Parathyroid adenoma (tissue), 2 donors: ENCODE measurements at regions not wholly inside any gene's neighbourhood (a gene's known extent, or its start where the extent isn't known, plus 50 kb on each side); places are given as distances from the start of the nearest gene placed in this dataset.

ENCODE experiments used
- H2AFZ ChIP-seq: fragments of 300-600 bp; sonication (generic); one replicate; pipeline ENCODE4 v1.7.0; 2017; ENCODE audit warnings: antibody characterized with exemption, mild to moderate bottlenecking
- H3K27ac ChIP-seq: fragments of 300-600 bp; sonication (generic); one replicate; pipeline ENCODE4 v1.7.0; 2017
- H3K27me3 ChIP-seq: fragments of 300-600 bp; sonication (generic); one replicate; pipeline ENCODE4 v1.7.0; 2017; ENCODE audit warnings: low read length; ENCODE audit not compliant: control insufficient read depth, insufficient read depth
- H3K36me3 ChIP-seq: fragments of 300-600 bp; sonication (generic); one replicate; pipeline ENCODE4 v1.7.0; 2017; ENCODE audit warnings: low read length; ENCODE audit not compliant: control insufficient read depth, insufficient read depth
- H3K4me1 ChIP-seq: fragments of 300-600 bp; sonication (generic); one replicate; pipeline ENCODE4 v1.7.0; 2017; ENCODE audit warnings: control low read depth
- H3K4me2 ChIP-seq: fragments of 300-600 bp; sonication (generic); one replicate; pipeline ENCODE4 v1.7.0; 2017; ENCODE audit warnings: low read length
- H3K4me3 ChIP-seq: fragments of 300-600 bp; sonication (generic); one replicate; pipeline ENCODE4 v1.7.0; 2017; ENCODE audit warnings: low read depth, low read length
- H3K79me2 ChIP-seq: fragments of 300-600 bp; sonication (generic); one replicate; pipeline ENCODE4 v1.7.0; 2017; ENCODE audit warnings: control low read depth
- H3K9ac ChIP-seq: fragments of 300-600 bp; sonication (generic); one replicate; pipeline ENCODE4 v1.7.0; 2017; ENCODE audit warnings: mild to moderate bottlenecking
- H3K9me3 ChIP-seq: fragments of 300-600 bp; sonication (generic); one replicate; pipeline ENCODE4 v1.7.0; 2017; ENCODE audit warnings: low read length; ENCODE audit not compliant: control insufficient read depth
- TF ChIP-seq, protein P1 (sequence below): fragments of 300-600 bp; sonication (generic); IDR thresholded peaks from one replicate; pipeline ENCODE4 v1.7.0; 2017; ENCODE audit warnings: antibody characterized with exemption, mild to moderate bottlenecking
- donor health status: primary hyperparathyroidism.

DNA sequence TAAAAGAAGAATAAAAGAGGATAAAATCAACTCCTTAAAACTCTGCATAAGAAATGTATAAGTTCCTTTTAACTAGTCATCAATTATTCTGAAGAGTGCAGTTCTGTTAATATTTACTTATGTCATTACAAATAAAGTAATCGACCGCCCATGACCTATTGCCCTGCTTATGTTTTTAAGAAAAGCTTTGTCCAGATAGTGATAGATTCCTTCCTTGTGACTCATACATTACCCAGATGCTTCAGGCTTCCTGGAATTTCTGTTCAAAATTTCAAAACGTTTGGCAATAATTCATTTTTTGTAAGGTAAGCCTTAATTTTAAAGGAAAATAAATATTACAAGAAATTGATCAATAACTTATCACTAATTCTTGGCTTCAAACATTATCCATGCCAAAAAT is 918.2 kb upstream of the ADGRL2 start:
- Histone ChIP-seq H3K79me2 (no peaks in the 10 kb centered on the region), H2AFZ (no peak overlapping the region), H3K4me1 (no peaks in the 10 kb centered on the region), H3K4me2 (no peak overlapping the region), H3K9me3 (no peaks in the 10 kb centered on the region), H3K4me3 (no peak overlapping the region), H3K27me3 (no peaks in the 10 kb centered on the region), H3K9ac (no peak overlapping the region), H3K36me3 (no peaks in the 10 kb centered on the region), H3K27ac (no peak overlapping the region)
- TF ChIP-seq, protein P1, sequence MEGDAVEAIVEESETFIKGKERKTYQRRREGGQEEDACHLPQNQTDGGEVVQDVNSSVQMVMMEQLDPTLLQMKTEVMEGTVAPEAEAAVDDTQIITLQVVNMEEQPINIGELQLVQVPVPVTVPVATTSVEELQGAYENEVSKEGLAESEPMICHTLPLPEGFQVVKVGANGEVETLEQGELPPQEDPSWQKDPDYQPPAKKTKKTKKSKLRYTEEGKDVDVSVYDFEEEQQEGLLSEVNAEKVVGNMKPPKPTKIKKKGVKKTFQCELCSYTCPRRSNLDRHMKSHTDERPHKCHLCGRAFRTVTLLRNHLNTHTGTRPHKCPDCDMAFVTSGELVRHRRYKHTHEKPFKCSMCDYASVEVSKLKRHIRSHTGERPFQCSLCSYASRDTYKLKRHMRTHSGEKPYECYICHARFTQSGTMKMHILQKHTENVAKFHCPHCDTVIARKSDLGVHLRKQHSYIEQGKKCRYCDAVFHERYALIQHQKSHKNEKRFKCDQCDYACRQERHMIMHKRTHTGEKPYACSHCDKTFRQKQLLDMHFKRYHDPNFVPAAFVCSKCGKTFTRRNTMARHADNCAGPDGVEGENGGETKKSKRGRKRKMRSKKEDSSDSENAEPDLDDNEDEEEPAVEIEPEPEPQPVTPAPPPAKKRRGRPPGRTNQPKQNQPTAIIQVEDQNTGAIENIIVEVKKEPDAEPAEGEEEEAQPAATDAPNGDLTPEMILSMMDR: no peak

DNA sequence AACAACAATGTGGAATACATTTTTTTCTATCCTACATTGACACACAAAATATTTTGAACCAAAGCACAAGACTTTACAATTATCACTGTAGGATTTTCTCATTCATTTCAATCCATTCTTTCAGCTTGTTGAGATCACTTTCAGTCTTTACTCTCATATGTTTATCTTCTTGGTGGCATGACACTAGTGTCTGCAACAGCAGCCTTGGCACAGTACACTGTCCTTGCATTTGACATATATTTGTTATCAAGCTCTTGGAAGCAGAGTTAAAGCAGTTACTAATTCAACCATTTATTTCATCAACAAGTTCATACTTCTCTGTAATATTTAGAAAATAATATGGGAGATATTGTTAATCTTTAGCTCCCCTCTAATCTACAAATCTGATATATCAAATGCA is 922.4 kb upstream of the ADGRL2 start:
- no peak overlapping the region for H3K4me3 ChIP-seq
- no peaks in the 10 kb centered on the region for H3K27me3 ChIP-seq
- H3K27ac ChIP-seq: no peak overlapping the region
- H3K9me3 ChIP-seq: no peaks in the 10 kb centered on the region
- no peak overlapping the region for H2AFZ ChIP-seq
- H3K4me1 ChIP-seq: no peaks in the 10 kb centered on the region
- no peak overlapping the region for H3K4me2 ChIP-seq
- H3K36me3 ChIP-seq: no peaks in the 10 kb centered on the region
- H3K9ac ChIP-seq: no peak overlapping the region
- no peaks in the 10 kb centered on the region for H3K79me2 ChIP-seq
- TF ChIP-seq, protein P1: no peak

DNA sequence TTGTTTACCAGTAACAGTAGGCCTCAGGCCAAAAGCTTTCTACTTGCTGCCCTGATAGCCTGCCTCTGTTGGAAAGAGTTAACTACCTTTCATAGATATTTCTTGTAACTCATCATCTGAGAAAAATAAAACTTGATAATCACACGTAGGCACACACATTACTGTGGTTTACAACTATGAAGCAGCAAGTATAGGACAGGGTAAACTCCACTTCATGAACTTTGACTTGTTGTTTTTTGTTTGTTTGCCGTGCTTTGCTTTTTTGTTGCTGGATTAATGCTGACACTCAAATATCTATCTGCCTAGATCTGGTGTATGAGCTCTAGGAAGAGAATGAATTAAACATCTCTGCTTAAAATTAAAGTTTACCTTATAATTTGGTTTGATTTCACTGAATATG is 924.7 kb upstream of the ADGRL2 start:
- H3K9ac ChIP-seq: no peak overlapping the region
- no peaks in the 10 kb centered on the region for H3K36me3 ChIP-seq
- no peak overlapping the region for H2AFZ ChIP-seq
- TF ChIP-seq, protein P1: no peak
- no peaks in the 10 kb centered on the region for H3K4me1 ChIP-seq
- no peaks in the 10 kb centered on the region for H3K79me2 ChIP-seq
- no peaks in the 10 kb centered on the region for H3K27me3 ChIP-seq
- H3K4me3 ChIP-seq: no peak overlapping the region
- H3K9me3 ChIP-seq: no peaks in the 10 kb centered on the region
- no peak overlapping the region for H3K4me2 ChIP-seq
- no peak overlapping the region for H3K27ac ChIP-seq

DNA sequence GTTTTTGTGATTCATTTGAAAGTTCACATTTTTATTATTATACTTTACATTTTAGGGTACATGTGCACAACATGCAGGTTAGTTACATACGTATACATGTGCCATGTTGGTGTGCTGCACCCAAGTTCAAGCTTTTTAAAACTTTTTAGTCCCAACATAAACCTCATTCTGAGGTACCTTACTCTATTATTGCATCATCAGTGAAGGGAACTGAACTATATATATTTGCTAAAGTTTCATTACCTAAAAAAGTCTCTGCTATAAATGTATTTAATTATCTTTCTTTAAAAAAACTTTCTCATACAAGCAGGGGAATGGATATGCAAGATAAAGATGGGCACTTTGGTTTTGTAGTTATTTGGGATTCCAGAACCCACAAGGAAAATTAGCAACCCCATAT is 931.4 kb upstream of the ADGRL2 start:
- TF ChIP-seq, protein P1: no peak
- Histone ChIP-seq H3K9me3 (no peaks in the 10 kb centered on the region), H3K27me3 (no peaks in the 10 kb centered on the region), H3K4me3 (no peak overlapping the region), H3K9ac (no peak overlapping the region), H3K27ac (no peak overlapping the region), H2AFZ (no peak overlapping the region), H3K79me2 (no peaks in the 10 kb centered on the region), H3K36me3 (no peaks in the 10 kb centered on the region), H3K4me1 (no peaks in the 10 kb centered on the region), H3K4me2 (no peak overlapping the region)

DNA sequence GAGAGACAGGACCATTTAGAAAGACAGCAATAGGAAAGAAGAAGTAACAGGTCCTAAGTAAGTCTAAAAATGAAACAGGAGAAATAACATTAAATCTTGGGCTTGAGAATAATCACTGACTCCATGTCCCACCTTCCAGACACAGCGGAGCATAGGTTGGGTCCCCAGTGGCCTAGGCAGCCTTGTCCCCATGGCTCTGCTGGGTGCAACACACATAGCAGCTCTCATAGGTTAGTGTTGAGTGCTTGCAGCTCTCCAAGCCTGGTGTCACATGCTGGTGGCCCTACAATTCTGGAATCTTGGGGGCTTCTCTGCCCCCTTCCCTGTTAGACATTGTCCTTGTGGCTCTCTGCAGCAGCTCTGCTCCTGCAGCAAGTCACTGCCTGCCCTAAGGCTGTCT is 952.8 kb upstream of the ADGRL2 start:
- Histone ChIP-seq H3K4me1 (no peaks in the 10 kb centered on the region), H3K27ac (no peak overlapping the region), H3K79me2 (no peaks in the 10 kb centered on the region), H3K9ac (no peak overlapping the region), H3K4me2 (no peak overlapping the region), H2AFZ (no peak overlapping the region), H3K36me3 (no peaks in the 10 kb centered on the region), H3K27me3 (no peaks in the 10 kb centered on the region), H3K9me3 (peaks cover 3% of the 10 kb centered on the region), H3K4me3 (no peak overlapping the region)
- TF ChIP-seq, protein P1: no peak
